ENCODE measurements at regions not wholly inside any gene's neighbourhood (a gene's known extent, or its start where the extent isn't known, plus 50 kb on each side); places are given as distances from the start of the nearest gene placed in this dataset.

- H3K4me1 ChIP-seq (ENCODE audit: insufficient read depth, low read length): no peaks in the 10 kb centered on the region
- no peak for TF ChIP-seq CTCF (IDR thresholded peaks at IDR 0.05; ENCODE audit: insufficient read depth, low read depth, low read length)
- TF ChIP-seq EZH2 (IDR thresholded peaks at IDR 0.05; ENCODE audit: insufficient read depth, low read length): no peak
- no peaks in the 10 kb centered on the region for H3K9me3 ChIP-seq (ENCODE audit: insufficient read depth, low read depth, low read length)
- no peaks in the 10 kb centered on the region for H3K27me3 ChIP-seq (ENCODE audit: insufficient read depth, low read length)
- Mint-ChIP-seq H3K9me3 (ENCODE audit: unreplicated experiment) (peaks cover 2% of the 10 kb centered on the region), H3K27ac (ENCODE audit: unreplicated experiment) (no peak overlapping the region), H3K4me1 (ENCODE audit: low read depth, unreplicated experiment) (peaks cover 5% of the 10 kb centered on the region), H3K36me3 (ENCODE audit: low read depth, unreplicated experiment) (no peaks in the 10 kb centered on the region), H3K27me3 (ENCODE audit: low read depth, unreplicated experiment) (peaks cover 6% of the 10 kb centered on the region), H3K4me3 (ENCODE audit: unreplicated experiment) (no peak overlapping the region)
- DNase-seq (ENCODE audit: low read depth) (no peak), FAIRE-seq (no peak)
- H3K4me2 ChIP-seq (ENCODE audit: low read length): no peak overlapping the region
- no peaks in the 10 kb centered on the region for H3K79me2 ChIP-seq (ENCODE audit: insufficient read depth, low read length)
- H2AFZ ChIP-seq (ENCODE audit: low read depth, low read length): no peak overlapping the region
- H3K36me3 ChIP-seq (ENCODE audit: insufficient read depth, low read length): no peaks in the 10 kb centered on the region
- no peak overlapping the region for H3K9ac ChIP-seq (ENCODE audit: low read length)
- H4K20me1 ChIP-seq (ENCODE audit: insufficient read depth, low read length): no peaks in the 10 kb centered on the region
- no peak overlapping the region for H3K27ac ChIP-seq (ENCODE audit: low read depth, low read length)
- H3K4me3 ChIP-seq (ENCODE audit: insufficient read depth, low read depth, low read length): no peak overlapping the region
These were observed 240.8 kb upstream of the TOX3 start for GRCh38 chr16:52787709-52788108.

- no peak overlapping the region for H3K4me3 Mint-ChIP-seq (ENCODE audit: unreplicated experiment)
- Histone ChIP-seq H3K4me1 (ENCODE audit: insufficient read depth, low read length) (no peaks in the 10 kb centered on the region), H3K27me3 (ENCODE audit: insufficient read depth, low read length) (no peaks in the 10 kb centered on the region), H3K9ac (ENCODE audit: low read length) (no peak overlapping the region), H3K36me3 (ENCODE audit: insufficient read depth, low read length) (no peaks in the 10 kb centered on the region), H3K4me3 (ENCODE audit: insufficient read depth, low read depth, low read length) (no peak overlapping the region), H3K79me2 (ENCODE audit: insufficient read depth, low read length) (no peaks in the 10 kb centered on the region), H4K20me1 (ENCODE audit: insufficient read depth, low read length) (no peaks in the 10 kb centered on the region), H3K4me2 (ENCODE audit: low read length) (no peak overlapping the region), H3K27ac (ENCODE audit: low read depth, low read length) (no peak overlapping the region), H3K9me3 (ENCODE audit: insufficient read depth, low read depth, low read length) (no peaks in the 10 kb centered on the region), H2AFZ (ENCODE audit: low read depth, low read length) (no peak overlapping the region)
- H3K9me3 Mint-ChIP-seq (ENCODE audit: unreplicated experiment): peaks cover 2% of the 10 kb centered on the region
- FAIRE-seq (no peak), DNase-seq (ENCODE audit: low read depth) (no peak)
- H3K4me1 Mint-ChIP-seq (ENCODE audit: low read depth, unreplicated experiment): peaks cover 5% of the 10 kb centered on the region
- peaks cover 7% of the 10 kb centered on the region for H3K27me3 Mint-ChIP-seq (ENCODE audit: low read depth, unreplicated experiment)
- no peak overlapping the region for H3K27ac Mint-ChIP-seq (ENCODE audit: unreplicated experiment)
- no peaks in the 10 kb centered on the region for H3K36me3 Mint-ChIP-seq (ENCODE audit: low read depth, unreplicated experiment)
- TF ChIP-seq CTCF (IDR thresholded peaks at IDR 0.05; ENCODE audit: insufficient read depth, low read depth, low read length): no peak
- no peak for TF ChIP-seq EZH2 (IDR thresholded peaks at IDR 0.05; ENCODE audit: insufficient read depth, low read length)
These were observed 239.1 kb upstream of the TOX3 start for GRCh38 chr16:52786091-52786490.

DNA sequence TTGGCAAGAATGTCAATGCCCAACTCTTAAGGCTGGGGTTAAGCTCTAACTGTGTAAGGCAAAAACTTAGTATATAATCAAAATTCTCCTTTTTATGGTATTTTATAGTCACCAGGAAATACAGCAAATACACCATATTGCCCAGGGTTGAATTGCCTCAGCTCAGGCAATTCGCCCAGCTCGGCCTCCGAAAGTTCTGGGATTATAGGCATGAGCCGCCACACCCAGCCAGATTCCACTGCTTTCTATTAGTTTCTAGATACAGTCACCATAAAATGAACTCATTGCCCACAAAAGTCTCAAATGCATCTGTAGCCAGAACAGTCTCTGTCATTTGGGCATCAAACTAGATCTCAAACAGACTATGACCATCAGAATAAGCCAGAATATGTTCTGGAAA lies 238.7 kb upstream of the TOX3 start:
- Mint-ChIP-seq H3K36me3 (ENCODE audit: low read depth, unreplicated experiment) (no peaks in the 10 kb centered on the region), H3K27ac (ENCODE audit: unreplicated experiment) (no peak overlapping the region), H3K4me3 (ENCODE audit: unreplicated experiment) (no peak overlapping the region), H3K9me3 (ENCODE audit: unreplicated experiment) (peaks cover 2% of the 10 kb centered on the region), H3K4me1 (ENCODE audit: low read depth, unreplicated experiment) (peaks cover 5% of the 10 kb centered on the region), H3K27me3 (ENCODE audit: low read depth, unreplicated experiment) (peaks cover 7% of the 10 kb centered on the region)
- Histone ChIP-seq H3K4me2 (ENCODE audit: low read length) (no peak overlapping the region), H3K27ac (ENCODE audit: low read depth, low read length) (no peak overlapping the region), H3K4me3 (ENCODE audit: insufficient read depth, low read depth, low read length) (no peak overlapping the region), H3K9ac (ENCODE audit: low read length) (no peak overlapping the region), H4K20me1 (ENCODE audit: insufficient read depth, low read length) (no peaks in the 10 kb centered on the region), H3K79me2 (ENCODE audit: insufficient read depth, low read length) (no peaks in the 10 kb centered on the region), H2AFZ (ENCODE audit: low read depth, low read length) (no peak overlapping the region), H3K36me3 (ENCODE audit: insufficient read depth, low read length) (no peaks in the 10 kb centered on the region), H3K4me1 (ENCODE audit: insufficient read depth, low read length) (no peaks in the 10 kb centered on the region), H3K9me3 (ENCODE audit: insufficient read depth, low read depth, low read length) (no peaks in the 10 kb centered on the region), H3K27me3 (ENCODE audit: insufficient read depth, low read length) (no peaks in the 10 kb centered on the region)
- no peak for DNase-seq (ENCODE audit: low read depth)
- FAIRE-seq: no peak
- TF ChIP-seq EZH2 (IDR thresholded peaks at IDR 0.05; ENCODE audit: insufficient read depth, low read length) (no peak), CTCF (IDR thresholded peaks at IDR 0.05; ENCODE audit: insufficient read depth, low read depth, low read length) (no peak)

Data from astrocyte (in vitro differentiated cells and primary cell).